Parathyroid adenoma (tissue), 2 donors: ENCODE measurements at regions not wholly inside any gene's neighbourhood (a gene's known extent, or its start where the extent isn't known, plus 50 kb on each side); places are given as distances from the start of the nearest gene placed in this dataset.

Source experiments
- H2AFZ ChIP-seq: fragments of 300-600 bp; sonication (generic); one replicate; pipeline ENCODE4 v1.7.0; 2017; ENCODE audit warnings: antibody characterized with exemption, mild to moderate bottlenecking
- H3K27ac ChIP-seq: fragments of 300-600 bp; sonication (generic); one replicate; pipeline ENCODE4 v1.7.0; 2017
- H3K27me3 ChIP-seq: fragments of 300-600 bp; sonication (generic); one replicate; pipeline ENCODE4 v1.7.0; 2017; ENCODE audit warnings: low read length; ENCODE audit not compliant: control insufficient read depth, insufficient read depth
- H3K36me3 ChIP-seq: fragments of 300-600 bp; sonication (generic); one replicate; pipeline ENCODE4 v1.7.0; 2017; ENCODE audit warnings: low read length; ENCODE audit not compliant: control insufficient read depth, insufficient read depth
- H3K4me1 ChIP-seq: fragments of 300-600 bp; sonication (generic); one replicate; pipeline ENCODE4 v1.7.0; 2017; ENCODE audit warnings: control low read depth
- H3K4me2 ChIP-seq: fragments of 300-600 bp; sonication (generic); one replicate; pipeline ENCODE4 v1.7.0; 2017; ENCODE audit warnings: low read length
- H3K4me3 ChIP-seq: fragments of 300-600 bp; sonication (generic); one replicate; pipeline ENCODE4 v1.7.0; 2017; ENCODE audit warnings: low read depth, low read length
- H3K79me2 ChIP-seq: fragments of 300-600 bp; sonication (generic); one replicate; pipeline ENCODE4 v1.7.0; 2017; ENCODE audit warnings: control low read depth
- H3K9ac ChIP-seq: fragments of 300-600 bp; sonication (generic); one replicate; pipeline ENCODE4 v1.7.0; 2017; ENCODE audit warnings: mild to moderate bottlenecking
- H3K9me3 ChIP-seq: fragments of 300-600 bp; sonication (generic); one replicate; pipeline ENCODE4 v1.7.0; 2017; ENCODE audit warnings: low read length; ENCODE audit not compliant: control insufficient read depth
- CTCF ChIP-seq: fragments of 300-600 bp; sonication (generic); IDR thresholded peaks from one replicate; pipeline ENCODE4 v1.7.0; 2017; ENCODE audit warnings: antibody characterized with exemption, mild to moderate bottlenecking
- donor health status: primary hyperparathyroidism.

GRCh38 chr13:105956921-105957320 lies 578.5 kb downstream of the EFNB2 start:
- H3K4me3 ChIP-seq: no peak overlapping the region
- H3K4me2 ChIP-seq: no peak overlapping the region
- H3K9me3 ChIP-seq: no peaks in the 10 kb centered on the region
- H3K36me3 ChIP-seq: no peaks in the 10 kb centered on the region
- H3K4me1 ChIP-seq: no peaks in the 10 kb centered on the region
- H3K9ac ChIP-seq: no peak overlapping the region
- H2AFZ ChIP-seq: no peak overlapping the region
- H3K27ac ChIP-seq: no peak overlapping the region
- no peaks in the 10 kb centered on the region for H3K27me3 ChIP-seq
- H3K79me2 ChIP-seq: no peaks in the 10 kb centered on the region
- TF ChIP-seq CTCF: no peak

DNA sequence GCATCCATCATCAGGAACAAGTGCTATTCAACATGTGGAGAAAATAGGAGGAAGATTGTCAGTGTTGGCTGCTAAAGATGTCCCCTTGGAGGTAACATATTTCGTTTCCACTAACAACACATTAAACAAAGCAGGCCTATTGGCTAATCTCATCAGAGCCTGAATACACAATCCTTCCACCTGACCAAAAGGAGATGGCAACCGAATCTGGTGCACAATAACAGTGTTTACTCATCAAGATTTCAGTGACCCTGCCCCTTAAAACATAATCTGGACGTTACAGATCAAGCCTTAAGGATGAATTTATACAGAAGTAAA lies 582.5 kb downstream of the EFNB2 start:
- H3K27me3 ChIP-seq: no peaks in the 10 kb centered on the region
- H3K9ac ChIP-seq: no peak overlapping the region
- H3K4me2 ChIP-seq: no peak overlapping the region
- H3K27ac ChIP-seq: no peak overlapping the region
- no peaks in the 10 kb centered on the region for H3K36me3 ChIP-seq
- no peaks in the 10 kb centered on the region for H3K79me2 ChIP-seq
- H3K4me1 ChIP-seq: no peaks in the 10 kb centered on the region
- no peak overlapping the region for H3K4me3 ChIP-seq
- H2AFZ ChIP-seq: no peak overlapping the region
- H3K9me3 ChIP-seq: no peaks in the 10 kb centered on the region
- TF ChIP-seq CTCF: no peak

DNA sequence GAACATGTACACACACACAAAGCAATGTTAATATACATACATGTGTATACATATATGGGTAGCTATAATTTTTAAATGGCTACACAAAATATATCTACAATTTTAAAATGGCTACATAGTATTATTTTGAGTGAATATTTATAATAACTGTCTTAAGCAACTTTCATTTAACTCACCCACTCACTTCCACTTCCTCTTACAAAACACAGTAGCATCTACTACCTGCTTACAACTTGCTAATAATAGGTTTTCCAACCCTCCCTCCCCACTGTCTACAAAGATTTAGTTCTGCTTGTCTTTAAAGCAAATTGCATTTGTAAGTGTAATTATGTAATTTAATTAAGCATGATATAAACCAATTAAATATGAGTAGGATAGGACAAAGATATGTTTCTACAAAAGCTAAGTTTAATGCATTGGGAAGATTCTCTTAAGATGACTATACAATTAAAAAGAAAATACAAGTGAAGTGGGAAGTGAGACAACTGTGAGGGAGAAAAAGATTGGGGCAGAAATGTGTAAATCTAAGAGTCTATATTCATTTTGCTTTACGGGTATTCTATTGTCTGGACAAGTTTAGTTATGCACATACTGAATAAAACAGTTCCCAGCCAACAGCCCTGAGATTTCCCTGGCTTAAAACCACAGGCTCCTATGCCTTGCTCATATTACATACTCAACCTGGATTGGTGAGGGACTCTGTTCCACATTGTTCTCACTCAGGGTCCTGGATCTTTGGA lies 583.1 kb downstream of the EFNB2 start:
- Histone ChIP-seq H3K27me3 (no peaks in the 10 kb centered on the region), H3K4me3 (no peak overlapping the region), H3K9ac (no peak overlapping the region), H3K36me3 (no peaks in the 10 kb centered on the region), H2AFZ (no peak overlapping the region), H3K79me2 (no peaks in the 10 kb centered on the region), H3K4me2 (no peak overlapping the region), H3K4me1 (no peaks in the 10 kb centered on the region), H3K27ac (no peak overlapping the region), H3K9me3 (no peaks in the 10 kb centered on the region)
- no peak for TF ChIP-seq CTCF

DNA sequence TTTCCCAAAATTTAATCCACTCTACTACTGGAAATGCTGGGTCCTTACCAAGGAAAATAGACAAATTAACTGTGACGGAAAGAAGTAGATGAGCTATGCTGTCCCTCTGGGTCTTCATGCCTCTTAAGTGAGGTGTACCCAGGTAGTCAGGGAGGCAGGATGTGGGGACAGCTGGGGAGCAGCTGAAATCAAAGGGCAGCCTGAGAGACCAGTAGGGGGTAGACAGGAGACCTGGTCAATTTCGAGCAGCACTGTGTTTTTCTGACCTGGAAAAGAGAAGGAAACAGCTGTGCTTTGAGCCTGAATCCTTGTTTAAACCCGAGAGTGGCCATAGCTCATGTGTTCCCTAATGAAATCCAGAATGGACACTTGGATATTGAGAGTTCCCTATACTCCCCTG lies 587.3 kb downstream of the EFNB2 start:
- Histone ChIP-seq H3K4me3 (no peak overlapping the region), H3K4me1 (no peaks in the 10 kb centered on the region), H3K9ac (no peak overlapping the region), H3K4me2 (no peak overlapping the region), H3K36me3 (no peaks in the 10 kb centered on the region), H3K79me2 (no peaks in the 10 kb centered on the region), H2AFZ (no peak overlapping the region), H3K27me3 (no peaks in the 10 kb centered on the region), H3K27ac (no peak overlapping the region), H3K9me3 (no peaks in the 10 kb centered on the region)
- no peak for TF ChIP-seq CTCF

DNA sequence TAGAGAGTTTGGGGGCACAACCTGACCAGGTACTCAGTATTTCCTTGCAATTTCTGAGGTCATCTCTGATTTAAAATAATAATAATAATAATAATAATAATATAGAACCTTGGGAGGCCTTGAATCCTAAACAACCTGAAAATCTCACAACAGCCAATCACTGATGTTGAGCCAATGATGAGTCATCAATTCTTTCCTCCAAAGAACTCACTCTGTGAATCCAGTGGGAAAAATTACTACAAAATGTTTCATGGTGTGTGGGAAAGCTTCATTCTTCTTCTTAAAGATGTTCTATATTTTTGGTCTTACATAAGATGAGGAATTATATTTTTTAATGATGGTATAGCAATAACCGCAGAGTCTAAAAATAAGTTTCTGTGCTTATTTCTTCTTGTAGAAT lies 594.6 kb downstream of the EFNB2 start:
- TF ChIP-seq CTCF: no peak
- H3K4me3 ChIP-seq: no peak overlapping the region
- no peaks in the 10 kb centered on the region for H3K79me2 ChIP-seq

More for the DNA sequence above, 594.6 kb downstream of the EFNB2 start:
- Histone ChIP-seq H3K9ac (no peak overlapping the region), H3K36me3 (no peaks in the 10 kb centered on the region), H2AFZ (no peak overlapping the region), H3K9me3 (no peaks in the 10 kb centered on the region), H3K27ac (no peak overlapping the region), H3K4me2 (no peak overlapping the region), H3K27me3 (no peaks in the 10 kb centered on the region), H3K4me1 (no peaks in the 10 kb centered on the region)
